Right lobe of liver (tissue), 6 donors: ENCODE measurements at regions not wholly inside any gene's neighbourhood (a gene's known extent, or its start where the extent isn't known, plus 50 kb on each side); places are given as distances from the start of the nearest gene placed in this dataset.
"Not testable (repeated sequence)": the region's sequence is repeated elsewhere in the genome, so short reads cannot be mapped to it uniquely, and the experiment has no call there.

ENCODE experiments used
- ATAC-seq, 4 donors: fragments of 200-7000 bp; cut with Tn5 transposase; one replicate each; pipeline ENCODE4 v1.9.1; 2020; ENCODE audit warnings: mild to moderate bottlenecking in 4 of 4, moderate library complexity in 4 of 4
- DNase-seq, 3 donors: peaks; one replicate each; pipeline ENCODE4 v3.0.0-alpha.2; 2020
- H3K27ac ChIP-seq, 3 donors: fragments of 200-600 bp; one replicate each; pipeline ENCODE4 v1.8.0; 2022
- H3K27me3 ChIP-seq, 2 donors: fragments of 200-600 bp; one replicate each; pipeline ENCODE4 v1.8.0; 2022
- H3K36me3 ChIP-seq, 4 donors: fragments of 200-600 bp; sonication (generic) in 1 of 4; one replicate each; pipeline versions ENCODE4 v1.5.1 to v1.8.0; 2017 to 2022; ENCODE audit warnings: control low read depth in 1 of 4
- H3K4me1 ChIP-seq, 4 donors: fragments of 200-600 bp; sonication (generic) in 1 of 4; one replicate each; pipeline versions ENCODE4 v1.5.1 to v1.8.0; 2017 to 2022; ENCODE audit warnings: control low read depth in 1 of 4
- H3K4me3 ChIP-seq, 3 donors: fragments of 200-600 bp; one replicate each; pipeline ENCODE4 v1.8.0; 2022
- H3K9me3 ChIP-seq, 4 donors: fragments of 200-600 bp; sonication (generic) in 1 of 4; one replicate each; pipeline versions ENCODE4 v1.5.1 to v1.8.0; 2017 to 2022; ENCODE audit warnings: control low read depth in 1 of 4
- CTCF ChIP-seq, 4 donors: fragments of 200-600 bp in 3 of 4; fragments of 450-650 bp in 1 of 4; IDR thresholded peaks; one replicate each; pipeline versions ENCODE4 v1.5.1 to v1.8.0; 2016 to 2022; ENCODE audit warnings: antibody characterized with exemption in 4 of 4, mild to moderate bottlenecking in 2 of 4
- POLR2A ChIP-seq: fragments of 450-650 bp; IDR thresholded peaks from one replicate; pipeline ENCODE4 v1.6.1; 2017; ENCODE audit warnings: antibody characterized with exemption, mild to moderate bottlenecking
- WGBS: methylation state at CpG from one replicate; pipeline ENCODE4 v1.1.6; 2018; ENCODE audit warnings: low coverage, low lambda C conversion rate; ENCODE audit not compliant: insufficient coverage; ENCODE audit errors: missing lambda C conversion rate; 5-methylcytosine and 5-hydroxymethylcytosine counted together
- intact Hi-C, 2 donors: fragments of 100-400 bp; cut with DNase I; formaldehyde crosslinking; loops; one replicate each; pipeline versions ENCODE4 v1.11.2 to v1.14.1; 2022
- donor health status: DM: no; HTN: yes; CAD: no.
- donor health status: DM: no; HTN: no; CAD: no.
- donor health status: DM: no; HTN: no; CAD: no.
- donor health status: DM: no; HTN: yes; CAD: no.
- donor health status: DM: no; HTN: yes; CAD: no.

GRCh38 chr5:15285901-15286583 lies 213.9 kb upstream of the FBXL7 start:
- H3K27me3 ChIP-seq = no peaks in the 10 kb centered on the region
- intact Hi-C loops = no loop called here
- 18% methylated on average over 4 of the region's 5 CpGs for WGBS
- peak; percentile 66 to 90 (median 88) for ATAC-seq
- no peak overlapping the region for H3K4me3 ChIP-seq
- H3K27ac ChIP-seq = no peak overlapping the region
- no peaks in the 10 kb centered on the region for H3K36me3 ChIP-seq
- no peaks in the 10 kb centered on the region for H3K9me3 ChIP-seq
- DNase-seq = peak in 1 of 3 donors; percentile 42
- TF ChIP-seq CTCF (IDR thresholded peaks at IDR 0.05) (no peak), POLR2A (no peak)
- H3K4me1 ChIP-seq = peaks cover 0 to 14% (median 6%) of the 10 kb centered on the region in 4 donors

GRCh38 chr5:15284706-15285105 lies 215.3 kb upstream of the FBXL7 start:
- ATAC-seq (no peak), DNase-seq (no peak)
- H3K9me3 ChIP-seq = no peaks in the 10 kb centered on the region
- H3K4me3 ChIP-seq = no peak overlapping the region
- H3K27me3 ChIP-seq = no peaks in the 10 kb centered on the region
- no peak for TF ChIP-seq CTCF (IDR thresholded peaks at IDR 0.05)
- TF ChIP-seq POLR2A = no peak
- intact Hi-C loops = no loop called here
- no peak overlapping the region for H3K27ac ChIP-seq
- no peaks in the 10 kb centered on the region for H3K36me3 ChIP-seq
- H3K4me1 ChIP-seq = peaks cover 0 to 14% (median 6%) of the 10 kb centered on the region in 4 donors

GRCh38 chr5:15283076-15283475 lies 216.9 kb upstream of the FBXL7 start:
- Histone ChIP-seq H3K27me3 (no peaks in the 10 kb centered on the region), H3K27ac (no peak overlapping the region), H3K4me1 (peaks cover 0 to 14% (median 6%) of the 10 kb centered on the region in 4 donors), H3K9me3 (no peaks in the 10 kb centered on the region), H3K4me3 (no peak overlapping the region), H3K36me3 (no peaks in the 10 kb centered on the region)
- no peak for TF ChIP-seq POLR2A
- TF ChIP-seq CTCF (IDR thresholded peaks at IDR 0.05) = no peak
- intact Hi-C loops = no loop called here
- ATAC-seq (no peak), DNase-seq (no peak)
- WGBS = 40% methylated on average over 2 of the region's 2 CpGs

GRCh38 chr5:15282611-15283010 lies 217.4 kb upstream of the FBXL7 start:
- DNase-seq = no peak
- Histone ChIP-seq H3K9me3 (no peaks in the 10 kb centered on the region), H3K27ac (no peak overlapping the region), H3K4me1 (peaks cover 0 to 14% (median 6%) of the 10 kb centered on the region in 4 donors), H3K4me3 (no peak overlapping the region), H3K36me3 (no peaks in the 10 kb centered on the region), H3K27me3 (no peaks in the 10 kb centered on the region)
- TF ChIP-seq CTCF (IDR thresholded peaks at IDR 0.05) = no peak
- no peak for TF ChIP-seq POLR2A
- no peak for ATAC-seq
- intact Hi-C loops = no loop called here
- 75% methylated on average over 2 of the region's 2 CpGs for WGBS

- intact Hi-C loops, H3K4me1 ChIP-seq, H3K27me3 ChIP-seq, H3K4me3 ChIP-seq, ATAC-seq, DNase-seq, H3K9me3 ChIP-seq, H3K36me3 ChIP-seq, H3K27ac ChIP-seq: not testable (repeated sequence)
- WGBS = 85% methylated on average over 3 of the region's 9 CpGs
Measured at GRCh38 chr5:15271596-15271995, 228.4 kb upstream of the FBXL7 start.
